ENCODE measurements at regions not wholly inside any gene's neighbourhood (a gene's known extent, or its start where the extent isn't known, plus 50 kb on each side); places are given as distances from the start of the nearest gene placed in this dataset.
"Not testable (repeated sequence)": the region's sequence is repeated elsewhere in the genome, so short reads cannot be mapped to it uniquely, and the experiment has no call there.

DNA sequence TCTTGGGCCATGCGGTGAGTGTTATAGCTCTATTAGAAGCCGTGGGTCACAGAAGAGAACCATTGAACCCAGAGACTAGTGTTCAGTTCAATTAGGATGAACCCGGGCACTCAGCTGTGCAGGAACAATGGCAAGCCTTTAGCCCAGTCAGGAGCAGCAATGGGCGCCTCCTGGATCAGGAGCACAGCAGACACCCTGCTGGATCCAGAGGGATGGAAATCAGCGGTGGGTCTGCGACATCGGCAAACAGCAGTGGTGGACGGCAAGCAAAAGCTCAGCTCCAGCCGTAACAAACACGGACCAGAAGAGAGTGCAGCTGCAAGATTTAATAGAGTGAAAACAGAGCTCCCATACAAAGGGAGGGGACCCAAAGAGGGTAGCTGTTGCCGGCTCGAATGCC, 228.3 kb upstream of the SPOPL start:
- not testable (repeated sequence) for TF ChIP-seq POLR2A (IDR thresholded peaks at IDR 0.05)
- TF ChIP-seq, protein P1, sequence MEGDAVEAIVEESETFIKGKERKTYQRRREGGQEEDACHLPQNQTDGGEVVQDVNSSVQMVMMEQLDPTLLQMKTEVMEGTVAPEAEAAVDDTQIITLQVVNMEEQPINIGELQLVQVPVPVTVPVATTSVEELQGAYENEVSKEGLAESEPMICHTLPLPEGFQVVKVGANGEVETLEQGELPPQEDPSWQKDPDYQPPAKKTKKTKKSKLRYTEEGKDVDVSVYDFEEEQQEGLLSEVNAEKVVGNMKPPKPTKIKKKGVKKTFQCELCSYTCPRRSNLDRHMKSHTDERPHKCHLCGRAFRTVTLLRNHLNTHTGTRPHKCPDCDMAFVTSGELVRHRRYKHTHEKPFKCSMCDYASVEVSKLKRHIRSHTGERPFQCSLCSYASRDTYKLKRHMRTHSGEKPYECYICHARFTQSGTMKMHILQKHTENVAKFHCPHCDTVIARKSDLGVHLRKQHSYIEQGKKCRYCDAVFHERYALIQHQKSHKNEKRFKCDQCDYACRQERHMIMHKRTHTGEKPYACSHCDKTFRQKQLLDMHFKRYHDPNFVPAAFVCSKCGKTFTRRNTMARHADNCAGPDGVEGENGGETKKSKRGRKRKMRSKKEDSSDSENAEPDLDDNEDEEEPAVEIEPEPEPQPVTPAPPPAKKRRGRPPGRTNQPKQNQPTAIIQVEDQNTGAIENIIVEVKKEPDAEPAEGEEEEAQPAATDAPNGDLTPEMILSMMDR (IDR thresholded peaks at IDR 0.05) = not testable (repeated sequence)

Measured in adrenal gland (tissue), 5 donors.